Keratinocyte (primary cell): ENCODE measurements at regions not wholly inside any gene's neighbourhood (a gene's known extent, or its start where the extent isn't known, plus 50 kb on each side); places are given as distances from the start of the nearest gene placed in this dataset.

ENCODE experiments used
- DNase-seq: peaks from one replicate; pipeline ENCODE4 v3.0.0-alpha.2; 2011; ENCODE audit warnings: low read depth, missing footprints, low spot score
- FAIRE-seq: peaks from 2 replicates; lab custom pipeline; 2011; peaks lifted over from hg19 to GRCh38; lab: Jason Lieb, UNC
- H2AFZ ChIP-seq: 2 replicates; pipeline ENCODE4 v1.6.0; 2012; ENCODE audit warnings: low read length, control low read depth, inconsistent platforms; ENCODE audit not compliant: control insufficient read depth
- H3K27ac ChIP-seq: 2 replicates; pipeline ENCODE4 v1.5.1; 2011; ENCODE audit warnings: low read length; ENCODE audit not compliant: control insufficient read depth, insufficient read depth
- H3K27me3 ChIP-seq: 3 replicates; pipeline ENCODE4 v1.6.0; 2011; ENCODE audit warnings: low read length; ENCODE audit not compliant: control insufficient read depth, insufficient read depth; ENCODE audit errors: extremely low read depth
- H3K36me3 ChIP-seq, 2 experiments: 2 replicates in 1 of 2; 3 replicates in 1 of 2; pipeline ENCODE4 v1.5.1; 2011; ENCODE audit warnings: low read length in 2 of 2, mild to moderate bottlenecking in 1 of 2; ENCODE audit not compliant: control insufficient read depth in 2 of 2, insufficient read depth in 2 of 2; ENCODE audit errors: extremely low read depth in 1 of 2
- H3K4me1 ChIP-seq: 3 replicates; pipeline ENCODE4 v1.5.1; 2011; ENCODE audit warnings: low read length; ENCODE audit not compliant: control insufficient read depth, insufficient read depth; ENCODE audit errors: extremely low read depth
- H3K4me2 ChIP-seq: 3 replicates; pipeline ENCODE4 v1.6.0; 2011; ENCODE audit warnings: low read depth, low read length; ENCODE audit not compliant: control insufficient read depth, insufficient read depth; ENCODE audit errors: extremely low read depth
- H3K4me3 ChIP-seq, 3 experiments: fragments of 200-600 bp in 1 of 3; sonication (generic) in 1 of 3; 2 replicates in 2 of 3; 3 replicates in 1 of 3; pipeline ENCODE4 v1.5.1; 2011 to 2016; ENCODE audit warnings: low read length in 3 of 3, mild to moderate bottlenecking in 3 of 3, control low read depth in 2 of 3, inconsistent platforms in 1 of 3, low read depth in 1 of 3, mixed read lengths in 1 of 3, mixed run types in 1 of 3, moderate library complexity in 1 of 3; ENCODE audit not compliant: control insufficient read depth in 2 of 3, insufficient read depth in 2 of 3; ENCODE audit errors: extremely low read depth in 1 of 3
- H3K79me2 ChIP-seq: 2 replicates; pipeline ENCODE4 v1.6.0; 2012; ENCODE audit warnings: low read length; ENCODE audit not compliant: control insufficient read depth, insufficient read depth
- H3K9ac ChIP-seq: 3 replicates; pipeline ENCODE4 v1.6.0; 2011; ENCODE audit warnings: low read length; ENCODE audit not compliant: control insufficient read depth, insufficient read depth; ENCODE audit errors: extremely low read depth
- H3K9me1 ChIP-seq: 3 replicates; pipeline ENCODE4 v1.6.0; 2011; ENCODE audit warnings: low read length; ENCODE audit not compliant: control insufficient read depth, insufficient read depth; ENCODE audit errors: extremely low read depth
- H3K9me3 ChIP-seq: 2 replicates; pipeline ENCODE4 v1.5.1; 2012; ENCODE audit warnings: low read depth, low read length; ENCODE audit not compliant: control insufficient read depth
- H4K20me1 ChIP-seq: 3 replicates; pipeline ENCODE4 v1.6.0; 2011; ENCODE audit warnings: low read length; ENCODE audit not compliant: control insufficient read depth, insufficient read depth; ENCODE audit errors: extremely low read depth
- CTCF ChIP-seq, 3 experiments: IDR thresholded peaks in 1 of 3; conservative IDR thresholded peaks in 1 of 3; optimal IDR thresholded peaks in 1 of 3; 2 replicates in 2 of 3; 3 replicates in 1 of 3; pipeline versions ENCODE3 to v1.5.1; 2011; ENCODE audit warnings: low read length in 3 of 3, mild to moderate bottlenecking in 3 of 3, moderate library complexity in 2 of 3, control low read depth in 1 of 3, inconsistent platforms in 1 of 3; ENCODE audit not compliant: insufficient read depth in 2 of 3; ENCODE audit errors: extremely low read depth in 1 of 3
- EZH2 ChIP-seq: IDR thresholded peaks from one replicate; pipeline ENCODE4 v1.6.1; 2012; ENCODE audit warnings: inconsistent platforms, mild to moderate bottlenecking, low read length, moderate library complexity
- dilution Hi-C: fragments of 300-500 bp; cut with MboI; formaldehyde crosslinking; loops from one replicate; pipeline ENCODE4 v1.7.0; 2020; ENCODE audit warnings: low sequenced_read_pairs; ENCODE audit not compliant: extremely low pct_ligation_motif_present

- FAIRE-seq (no peak), DNase-seq (no peak)
- Histone ChIP-seq H3K27me3 (no peaks in the 10 kb centered on the region), H3K9me1 (no peaks in the 10 kb centered on the region), H3K9me3 (no peaks in the 10 kb centered on the region), H4K20me1 (no peaks in the 10 kb centered on the region), H3K27ac (no peak overlapping the region), H2AFZ (no peak overlapping the region), H3K36me3 (no peaks in the 10 kb centered on the region), H3K79me2 (no peaks in the 10 kb centered on the region), H3K4me2 (no peak overlapping the region), H3K9ac (no peak overlapping the region), H3K4me3 (no peak overlapping the region), H3K4me1 (no peaks in the 10 kb centered on the region)
- dilution Hi-C loops = no loop called here
- no peak for TF ChIP-seq EZH2
Measured at GRCh38 chr4:19005211-19005610, 983.7 kb upstream of the LCORL start.

- Histone ChIP-seq H3K27ac (no peak overlapping the region), H3K36me3 (no peaks in the 10 kb centered on the region), H3K9me3 (no peaks in the 10 kb centered on the region), H3K27me3 (no peaks in the 10 kb centered on the region), H3K4me2 (no peak overlapping the region), H3K4me3 (no peak overlapping the region), H3K4me1 (no peaks in the 10 kb centered on the region), H3K79me2 (no peaks in the 10 kb centered on the region), H3K9ac (no peak overlapping the region), H4K20me1 (no peaks in the 10 kb centered on the region), H2AFZ (no peak overlapping the region), H3K9me1 (no peaks in the 10 kb centered on the region)
- TF ChIP-seq CTCF (optimal IDR thresholded peaks at IDR 0.05 in 1 of 3, IDR thresholded peaks at IDR 0.05 in 1 of 3, conservative IDR thresholded peaks at IDR 0.05 in 1 of 3; ENCODE audit: extremely low read depth in 1 of 3, insufficient read depth in 2 of 3, low read length in 3 of 3) (no peak), EZH2 (no peak)
- FAIRE-seq (no peak), DNase-seq (no peak)
- dilution Hi-C loops = no loop called here
Measured at GRCh38 chr4:19002170-19002569, 980.6 kb upstream of the LCORL start.

DNA sequence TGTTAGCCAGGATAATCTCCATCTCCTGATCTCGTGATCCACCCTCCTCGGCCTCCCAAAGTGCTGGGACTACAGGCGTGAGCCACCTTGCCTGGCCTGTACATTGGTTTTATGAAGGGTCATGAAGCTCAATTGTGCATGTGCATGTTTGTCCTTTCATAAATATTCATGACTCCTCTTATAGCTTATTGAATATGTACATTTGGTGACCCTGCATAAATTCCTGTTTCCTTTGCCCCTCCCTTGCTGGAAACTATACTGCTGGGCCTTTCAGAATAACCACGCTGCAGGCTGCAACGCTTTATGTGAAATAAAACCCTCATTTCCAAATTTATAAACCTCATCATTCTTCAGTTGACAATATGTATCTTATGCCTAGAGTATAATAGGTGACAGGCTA is 978.0 kb upstream of the LCORL start:
- dilution Hi-C loops = no loop called here
- H3K9ac ChIP-seq = no peak overlapping the region
- TF ChIP-seq EZH2 = no peak
- no peak for TF ChIP-seq CTCF (optimal IDR thresholded peaks at IDR 0.05 in 1 of 3, IDR thresholded peaks at IDR 0.05 in 1 of 3, conservative IDR thresholded peaks at IDR 0.05 in 1 of 3; ENCODE audit: extremely low read depth in 1 of 3, insufficient read depth in 2 of 3, low read length in 3 of 3)

More for the DNA sequence above, 978.0 kb upstream of the LCORL start:
- H3K9me3 ChIP-seq = no peaks in the 10 kb centered on the region
- H4K20me1 ChIP-seq = no peaks in the 10 kb centered on the region
- H3K4me3 ChIP-seq = no peak overlapping the region
- no peak overlapping the region for H3K4me2 ChIP-seq
- DNase-seq = no peak
- no peaks in the 10 kb centered on the region for H3K79me2 ChIP-seq
- FAIRE-seq = no peak
- no peaks in the 10 kb centered on the region for H3K27me3 ChIP-seq
- H3K36me3 ChIP-seq = no peaks in the 10 kb centered on the region
- no peaks in the 10 kb centered on the region for H3K9me1 ChIP-seq
- H3K27ac ChIP-seq = no peak overlapping the region
- H3K4me1 ChIP-seq = no peaks in the 10 kb centered on the region
- no peak overlapping the region for H2AFZ ChIP-seq
